ENCODE measurements at regions not wholly inside any gene's neighbourhood (a gene's known extent, or its start where the extent isn't known, plus 50 kb on each side); places are given as distances from the start of the nearest gene placed in this dataset.

GRCh38 chr10:107554333-107554732, 389.8 kb upstream of the SORCS1 start:
- DNase-seq (ENCODE audit: extremely low spot score): no peak
- ChIA-PET CTCF (no interaction called here), POLR2A (no interaction called here)
- no peak for TF ChIP-seq CTCF (IDR thresholded peaks at IDR 0.05; ENCODE audit: control extremely low read depth, extremely low read depth, low read depth, missing control alignments)

DNA sequence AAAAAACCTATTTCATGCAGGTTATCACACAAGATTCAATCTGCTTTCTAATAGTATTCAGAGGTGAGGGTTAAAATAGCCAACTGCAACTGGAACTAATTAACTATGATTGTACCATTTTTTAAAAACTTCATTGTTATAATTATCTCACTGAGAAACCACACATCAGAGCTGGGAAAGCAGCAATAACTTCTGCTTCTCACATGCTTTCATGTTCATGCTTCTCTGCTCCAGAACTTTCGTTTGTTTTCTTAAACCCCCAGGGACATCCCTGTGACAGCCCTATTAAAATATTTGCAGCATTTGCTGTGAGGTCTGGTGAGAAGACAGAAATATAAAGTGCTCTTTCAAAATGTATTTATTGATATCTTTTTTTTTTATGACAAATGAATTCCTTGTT, 389.0 kb upstream of the SORCS1 start:
- no peak for DNase-seq (ENCODE audit: extremely low spot score)
- TF ChIP-seq CTCF (IDR thresholded peaks at IDR 0.05; ENCODE audit: control extremely low read depth, extremely low read depth, low read depth, missing control alignments): no peak
- ChIA-PET CTCF (no interaction called here), POLR2A (no interaction called here)

- POLR2A ChIA-PET: no interaction called here
- CTCF ChIA-PET: no interaction called here
- no peak for TF ChIP-seq CTCF (IDR thresholded peaks at IDR 0.05; ENCODE audit: control extremely low read depth, extremely low read depth, low read depth, missing control alignments)
- DNase-seq (ENCODE audit: extremely low spot score): no peak
These were observed 388.5 kb upstream of the SORCS1 start for GRCh38 chr10:107552963-107553362.

DNA sequence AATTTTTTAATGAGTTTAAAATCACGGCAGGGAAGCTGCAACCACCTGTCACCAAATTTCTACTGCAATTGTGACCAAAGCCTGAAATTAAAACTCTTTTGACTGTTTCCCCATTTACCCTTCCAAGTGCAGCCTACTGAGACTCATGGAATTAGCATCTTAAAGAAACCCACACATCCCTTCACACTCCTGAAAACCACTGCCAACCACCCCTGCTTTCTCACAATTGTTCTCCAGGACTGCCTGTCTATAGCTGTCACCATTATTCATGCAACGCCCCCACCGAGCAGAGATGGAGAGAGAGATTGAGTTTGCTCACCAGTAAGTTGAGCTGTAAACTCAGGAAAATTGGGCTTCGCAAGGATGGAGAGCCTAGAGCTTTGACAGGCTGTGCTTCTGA, 383.8 kb upstream of the SORCS1 start:
- ChIA-PET POLR2A (no interaction called here), CTCF (interaction anchor here (1.3 to 1.5 kb wide), 2 partner anchors 50 to 138 kb away, joined by 3 read pairs; no protein-coding TSS in a partner anchor)
- DNase-seq (ENCODE audit: extremely low spot score): no peak
- TF ChIP-seq CTCF (IDR thresholded peaks at IDR 0.05; ENCODE audit: control extremely low read depth, extremely low read depth, low read depth, missing control alignments): no peak

GRCh38 chr10:107546986-107547385, 382.5 kb upstream of the SORCS1 start:
- ChIA-PET POLR2A (no interaction called here), CTCF (no interaction called here)
- TF ChIP-seq CTCF (IDR thresholded peaks at IDR 0.05; ENCODE audit: control extremely low read depth, extremely low read depth, low read depth, missing control alignments): no peak
- DNase-seq (ENCODE audit: extremely low spot score): no peak

GRCh38 chr10:107546284-107546683, 381.8 kb upstream of the SORCS1 start:
- no peak for TF ChIP-seq CTCF (IDR thresholded peaks at IDR 0.05; ENCODE audit: control extremely low read depth, extremely low read depth, low read depth, missing control alignments)
- DNase-seq (ENCODE audit: extremely low spot score): no peak
- CTCF ChIA-PET: interaction anchor here (0.8 kb wide), 1 partner anchor 16 kb away, joined by 3 read pairs; no protein-coding TSS in a partner anchor
- POLR2A ChIA-PET: no interaction called here

GRCh38 chr10:107545717-107546116, 381.2 kb upstream of the SORCS1 start:
- ChIA-PET POLR2A (no interaction called here), CTCF (interaction anchor here (0.8 to 1.0 kb wide), 2 partner anchors 10 to 16 kb away, joined by 3 read pairs; no protein-coding TSS in a partner anchor)
- TF ChIP-seq CTCF (IDR thresholded peaks at IDR 0.05; ENCODE audit: control extremely low read depth, extremely low read depth, low read depth, missing control alignments): no peak
- DNase-seq (ENCODE audit: extremely low spot score): no peak

Data from GM10248 (cell line).